ENCODE measurements at regions not wholly inside any gene's neighbourhood (a gene's known extent, or its start where the extent isn't known, plus 50 kb on each side); places are given as distances from the start of the nearest gene placed in this dataset.

- no peak for TF ChIP-seq EZH2 (IDR thresholded peaks at IDR 0.05; ENCODE audit: borderline replicate concordance, low read depth, low read length, severe bottlenecking)
- TF ChIP-seq, protein P1, sequence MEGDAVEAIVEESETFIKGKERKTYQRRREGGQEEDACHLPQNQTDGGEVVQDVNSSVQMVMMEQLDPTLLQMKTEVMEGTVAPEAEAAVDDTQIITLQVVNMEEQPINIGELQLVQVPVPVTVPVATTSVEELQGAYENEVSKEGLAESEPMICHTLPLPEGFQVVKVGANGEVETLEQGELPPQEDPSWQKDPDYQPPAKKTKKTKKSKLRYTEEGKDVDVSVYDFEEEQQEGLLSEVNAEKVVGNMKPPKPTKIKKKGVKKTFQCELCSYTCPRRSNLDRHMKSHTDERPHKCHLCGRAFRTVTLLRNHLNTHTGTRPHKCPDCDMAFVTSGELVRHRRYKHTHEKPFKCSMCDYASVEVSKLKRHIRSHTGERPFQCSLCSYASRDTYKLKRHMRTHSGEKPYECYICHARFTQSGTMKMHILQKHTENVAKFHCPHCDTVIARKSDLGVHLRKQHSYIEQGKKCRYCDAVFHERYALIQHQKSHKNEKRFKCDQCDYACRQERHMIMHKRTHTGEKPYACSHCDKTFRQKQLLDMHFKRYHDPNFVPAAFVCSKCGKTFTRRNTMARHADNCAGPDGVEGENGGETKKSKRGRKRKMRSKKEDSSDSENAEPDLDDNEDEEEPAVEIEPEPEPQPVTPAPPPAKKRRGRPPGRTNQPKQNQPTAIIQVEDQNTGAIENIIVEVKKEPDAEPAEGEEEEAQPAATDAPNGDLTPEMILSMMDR (IDR thresholded peaks at IDR 0.05; ENCODE audit: borderline replicate concordance, extremely low read depth, low read length, poor library complexity, severe bottlenecking), result no peak
Measured at GRCh38 chr2:107588181-107588580, 238.5 kb upstream of the RGPD4 start.
